Activated T-helper 2 cell treated with anti-CD3 and anti-CD28 coated beads, Interferon-gamma antibody, Interleukin-2, Interleukin-4, amounts not matched to agents 10 μg/mL and 5 μg/mL and 100 μg/mL, durations not matched to agents 14 hours and 24 hours and 36 hours (primary cell): ENCODE measurements at regions not wholly inside any gene's neighbourhood (a gene's known extent, or its start where the extent isn't known, plus 50 kb on each side); places are given as distances from the start of the nearest gene placed in this dataset.
"Not testable (repeated sequence)": the region's sequence is repeated elsewhere in the genome, so short reads cannot be mapped to it uniquely, and the experiment has no call there.

Experiments used
- DNase-seq: peaks from one replicate; pipeline ENCODE4 v3.0.0; 2021; ENCODE audit warnings: low spot score
- H3K27ac Mint-ChIP-seq: one replicate; pipeline ENCODE4 v1.8.0; 2021; ENCODE audit warnings: mixed read lengths
- H3K27me3 Mint-ChIP-seq: one replicate; pipeline ENCODE4 v1.8.0; 2021; ENCODE audit warnings: low read depth, mixed read lengths
- H3K36me3 Mint-ChIP-seq: one replicate; pipeline ENCODE4 v1.8.0; 2021; ENCODE audit warnings: low read depth, mixed read lengths
- H3K4me1 Mint-ChIP-seq: one replicate; pipeline ENCODE4 v1.8.0; 2021; ENCODE audit warnings: low read depth, mixed read lengths
- H3K4me3 Mint-ChIP-seq: one replicate; pipeline ENCODE4 v1.8.0; 2021; ENCODE audit warnings: low read depth, mild to moderate bottlenecking, moderate library complexity, mixed read lengths
- H3K9me3 Mint-ChIP-seq: one replicate; pipeline ENCODE4 v1.8.0; 2021; ENCODE audit warnings: mixed read lengths
- intact Hi-C: fragments of 100-400 bp; cut with micrococcal nuclease; formaldehyde crosslinking; loops from one replicate; pipeline ENCODE4 v1.15.1; 2023

GRCh38 chr3:21954709-21955108 lies 203.7 kb upstream of the ZNF385D start:
- Mint-ChIP-seq H3K4me3 (no peak overlapping the region), H3K27me3 (no peaks in the 10 kb centered on the region), H3K9me3 (peaks cover 37% of the 10 kb centered on the region), H3K27ac (no peak overlapping the region), H3K36me3 (no peaks in the 10 kb centered on the region), H3K4me1 (no peaks in the 10 kb centered on the region)
- intact Hi-C loops, result no loop called here
- no peak for DNase-seq

GRCh38 chr3:21955406-21955805 lies 204.4 kb upstream of the ZNF385D start:
- no peak for DNase-seq
- Mint-ChIP-seq H3K4me1 (no peaks in the 10 kb centered on the region), H3K27me3 (no peaks in the 10 kb centered on the region), H3K9me3 (peaks cover 33% of the 10 kb centered on the region), H3K36me3 (no peaks in the 10 kb centered on the region), H3K27ac (no peak overlapping the region), H3K4me3 (no peak overlapping the region)
- intact Hi-C loops, result no loop called here

- DNase-seq, result no peak
- H3K4me3 Mint-ChIP-seq, result no peak overlapping the region
- H3K27me3 Mint-ChIP-seq, result no peaks in the 10 kb centered on the region
- H3K4me1 Mint-ChIP-seq, result no peaks in the 10 kb centered on the region
- H3K36me3 Mint-ChIP-seq, result no peaks in the 10 kb centered on the region
- intact Hi-C loops, result no loop called here
- peaks cover 31% of the 10 kb centered on the region for H3K9me3 Mint-ChIP-seq
- H3K27ac Mint-ChIP-seq, result no peak overlapping the region
Measured at GRCh38 chr3:21960033-21960432, 209.0 kb upstream of the ZNF385D start.

GRCh38 chr3:21962456-21962855 lies 211.4 kb upstream of the ZNF385D start:
- Mint-ChIP-seq H3K4me3 (no peak overlapping the region), H3K9me3 (peaks cover 23% of the 10 kb centered on the region), H3K27me3 (no peaks in the 10 kb centered on the region), H3K36me3 (no peaks in the 10 kb centered on the region), H3K27ac (no peak overlapping the region), H3K4me1 (no peaks in the 10 kb centered on the region)
- DNase-seq, result no peak
- intact Hi-C loops, result no loop called here

- H3K36me3 Mint-ChIP-seq, intact Hi-C loops, DNase-seq, H3K4me1 Mint-ChIP-seq, H3K27me3 Mint-ChIP-seq, H3K27ac Mint-ChIP-seq, H3K4me3 Mint-ChIP-seq: not testable (repeated sequence)
- peaks cover 17% of the 10 kb centered on the region for H3K9me3 Mint-ChIP-seq
Measured at GRCh38 chr3:21966457-21966856, 215.4 kb upstream of the ZNF385D start.

- H3K27ac Mint-ChIP-seq, result no peak overlapping the region
- no peaks in the 10 kb centered on the region for H3K4me1 Mint-ChIP-seq
- H3K9me3 Mint-ChIP-seq, result peaks cover 23% of the 10 kb centered on the region
- no peaks in the 10 kb centered on the region for H3K27me3 Mint-ChIP-seq
- no peak overlapping the region for H3K4me3 Mint-ChIP-seq
- H3K36me3 Mint-ChIP-seq, result no peaks in the 10 kb centered on the region
- intact Hi-C loops, result no loop called here
- DNase-seq, result no peak
Measured at GRCh38 chr3:21979706-21980105, 228.7 kb upstream of the ZNF385D start.

- Mint-ChIP-seq H3K27me3 (no peaks in the 10 kb centered on the region), H3K4me3 (no peak overlapping the region), H3K9me3 (peaks cover 13% of the 10 kb centered on the region), H3K4me1 (no peaks in the 10 kb centered on the region), H3K27ac (no peak overlapping the region), H3K36me3 (no peaks in the 10 kb centered on the region)
- intact Hi-C loops, result no loop called here
- no peak for DNase-seq
Measured at GRCh38 chr3:21989341-21990042, 238.5 kb upstream of the ZNF385D start.

GRCh38 chr3:21991061-21991460 lies 240.1 kb upstream of the ZNF385D start:
- Mint-ChIP-seq H3K27me3 (no peaks in the 10 kb centered on the region), H3K4me3 (no peak overlapping the region), H3K4me1 (no peaks in the 10 kb centered on the region), H3K36me3 (no peaks in the 10 kb centered on the region), H3K27ac (no peak overlapping the region), H3K9me3 (peaks cover 16% of the 10 kb centered on the region)
- DNase-seq, result no peak
- intact Hi-C loops, result no loop called here

- peaks cover 27% of the 10 kb centered on the region for H3K9me3 Mint-ChIP-seq
- H3K36me3 Mint-ChIP-seq, result no peaks in the 10 kb centered on the region
- DNase-seq, result no peak
- intact Hi-C loops, result no loop called here
- no peaks in the 10 kb centered on the region for H3K4me1 Mint-ChIP-seq
- no peak overlapping the region for H3K4me3 Mint-ChIP-seq
- no peaks in the 10 kb centered on the region for H3K27me3 Mint-ChIP-seq
- H3K27ac Mint-ChIP-seq, result no peak overlapping the region
Measured at GRCh38 chr3:21995079-21995607, 244.1 kb upstream of the ZNF385D start.

- no peaks in the 10 kb centered on the region for H3K27me3 Mint-ChIP-seq
- H3K9me3 Mint-ChIP-seq, result peaks cover 6% of the 10 kb centered on the region
- no peaks in the 10 kb centered on the region for H3K36me3 Mint-ChIP-seq
- no peak overlapping the region for H3K4me3 Mint-ChIP-seq
- H3K27ac Mint-ChIP-seq, result no peak overlapping the region
- intact Hi-C loops, result no loop called here
- H3K4me1 Mint-ChIP-seq, result no peaks in the 10 kb centered on the region
- no peak for DNase-seq
Measured at GRCh38 chr3:22007368-22007767, 256.4 kb upstream of the ZNF385D start.

- H3K4me1 Mint-ChIP-seq, result no peaks in the 10 kb centered on the region
- no peak overlapping the region for H3K27ac Mint-ChIP-seq
- H3K4me3 Mint-ChIP-seq, result no peak overlapping the region
- peaks cover 5% of the 10 kb centered on the region for H3K9me3 Mint-ChIP-seq
- DNase-seq, result no peak
- no peaks in the 10 kb centered on the region for H3K27me3 Mint-ChIP-seq
- intact Hi-C loops, result no loop called here
- no peaks in the 10 kb centered on the region for H3K36me3 Mint-ChIP-seq
Measured at GRCh38 chr3:22010997-22011396, 260.0 kb upstream of the ZNF385D start.

- H3K27me3 Mint-ChIP-seq, result no peaks in the 10 kb centered on the region
- intact Hi-C loops, result no loop called here
- no peak for DNase-seq
- no peak overlapping the region for H3K27ac Mint-ChIP-seq
- peaks cover 5% of the 10 kb centered on the region for H3K9me3 Mint-ChIP-seq
- no peaks in the 10 kb centered on the region for H3K36me3 Mint-ChIP-seq
- H3K4me3 Mint-ChIP-seq, result no peak overlapping the region
- H3K4me1 Mint-ChIP-seq, result no peaks in the 10 kb centered on the region
Measured at GRCh38 chr3:22012471-22012870, 261.5 kb upstream of the ZNF385D start.

GRCh38 chr3:22013641-22014040 lies 262.6 kb upstream of the ZNF385D start:
- H3K36me3 Mint-ChIP-seq, result no peaks in the 10 kb centered on the region
- H3K4me1 Mint-ChIP-seq, result no peaks in the 10 kb centered on the region
- intact Hi-C loops, result no loop called here
- H3K27ac Mint-ChIP-seq, result no peak overlapping the region
- no peak overlapping the region for H3K4me3 Mint-ChIP-seq
- no peak for DNase-seq
- peaks cover 3% of the 10 kb centered on the region for H3K9me3 Mint-ChIP-seq
- no peaks in the 10 kb centered on the region for H3K27me3 Mint-ChIP-seq

- H3K4me1 Mint-ChIP-seq, result no peaks in the 10 kb centered on the region
- no peaks in the 10 kb centered on the region for H3K36me3 Mint-ChIP-seq
- no peak overlapping the region for H3K27ac Mint-ChIP-seq
- DNase-seq, result no peak
- H3K9me3 Mint-ChIP-seq, result peaks cover 5% of the 10 kb centered on the region
- intact Hi-C loops, result no loop called here
- H3K4me3 Mint-ChIP-seq, result no peak overlapping the region
- no peaks in the 10 kb centered on the region for H3K27me3 Mint-ChIP-seq
Measured at GRCh38 chr3:22016197-22016596, 265.2 kb upstream of the ZNF385D start.
